HCT116 (cell line): ENCODE measurements at regions not wholly inside any gene's neighbourhood (a gene's known extent, or its start where the extent isn't known, plus 50 kb on each side); places are given as distances from the start of the nearest gene placed in this dataset.

Source experiments
- CTCF ChIP-seq, 3 experiments: fragments of 200-600 bp in 1 of 3; sonication (generic) in 1 of 3; IDR thresholded peaks in 2 of 3; conservative IDR thresholded peaks in 1 of 3; 2 replicates each; pipeline ENCODE4 v1.5.1; 2012 to 2017; ENCODE audit warnings: low read depth in 2 of 3, low read length in 2 of 3, antibody characterized with exemption in 1 of 3, borderline replicate concordance in 1 of 3, control low read depth in 1 of 3, mild to moderate bottlenecking in 1 of 3, mixed read lengths in 1 of 3, mixed run types in 1 of 3, moderate library complexity in 1 of 3; ENCODE audit not compliant: insufficient read depth in 1 of 3
- EZH2phosphoT487 ChIP-seq: fragments of 200-600 bp; IDR thresholded peaks from 2 replicates; pipeline ENCODE4 v1.6.1; 2018; ENCODE audit warnings: antibody characterized with exemption, borderline replicate concordance
- POLR2AphosphoS5 ChIP-seq: IDR thresholded peaks from 2 replicates; pipeline ENCODE4 v1.6.1; 2011; ENCODE audit warnings: mild to moderate bottlenecking, low read depth, low read length, moderate library complexity
- SIN3A ChIP-seq: IDR thresholded peaks from 2 replicates; pipeline ENCODE4 v1.6.1; 2012; ENCODE audit warnings: low read depth

GRCh38 chr3:109995377-109995776 is 658.0 kb upstream of the DPPA4 start:
- TF ChIP-seq CTCF (IDR thresholded peaks at IDR 0.05 in 2 of 3, conservative IDR thresholded peaks at IDR 0.05 in 1 of 3; ENCODE audit: borderline replicate concordance in 1 of 3, insufficient read depth in 1 of 3, low read depth in 2 of 3, low read length in 2 of 3) (no peak), POLR2AphosphoS5 (no peak), SIN3A (no peak), EZH2phosphoT487 (no peak)
